ENCODE measurements at regions not wholly inside any gene's neighbourhood (a gene's known extent, or its start where the extent isn't known, plus 50 kb on each side); places are given as distances from the start of the nearest gene placed in this dataset.
"Not testable (repeated sequence)": the region's sequence is repeated elsewhere in the genome, so short reads cannot be mapped to it uniquely, and the experiment has no call there.

GRCh38 chr4:186368281-186368680 is 102.3 kb downstream of the F11 start:
- intact Hi-C loops (cut with DNase I, micrococcal nuclease) = no loop called here
- DNase-seq (no peak), ATAC-seq (no peak)

- DNase-seq (no peak), ATAC-seq (no peak)
- intact Hi-C loops (cut with DNase I, micrococcal nuclease) = no loop called here
Observed at GRCh38 chr4:186366326-186366725, 100.3 kb downstream of the F11 start.

GRCh38 chr4:186363038-186363437 is 97.0 kb downstream of the F11 start:
- intact Hi-C loops (cut with DNase I, micrococcal nuclease); ATAC-seq: not testable (repeated sequence)
- DNase-seq = peak in 1 of 2 donors; percentile 10

- intact Hi-C loops (cut with DNase I, micrococcal nuclease) = no loop called here
- ATAC-seq (no peak), DNase-seq (no peak)
Observed at GRCh38 chr4:186360551-186360950, 94.6 kb downstream of the F11 start.

- no peak for DNase-seq
- ATAC-seq = no peak
- intact Hi-C loops (cut with DNase I, micrococcal nuclease) = no loop called here
Observed at GRCh38 chr4:186351668-186352194, 85.7 kb downstream of the F11 start.

GRCh38 chr4:186348433-186348832 is 82.4 kb downstream of the F11 start:
- no peak for DNase-seq
- intact Hi-C loops (cut with DNase I, micrococcal nuclease) = no loop called here
- ATAC-seq = no peak

GRCh38 chr4:186347743-186348142 is 81.8 kb downstream of the F11 start:
- intact Hi-C loops (cut with DNase I, micrococcal nuclease) = no loop called here
- ATAC-seq = no peak
- no peak for DNase-seq

GRCh38 chr4:186345184-186345583 is 79.2 kb downstream of the F11 start:
- DNase-seq (no peak), ATAC-seq (peak; percentile 62)
- intact Hi-C loops (cut with DNase I, micrococcal nuclease) = no loop called here

GRCh38 chr4:186342582-186342981 is 76.6 kb downstream of the F11 start:
- intact Hi-C loops (cut with DNase I, micrococcal nuclease) = no loop called here
- DNase-seq (no peak), ATAC-seq (no peak)

- DNase-seq (no peak), ATAC-seq (no peak)
- intact Hi-C loops (cut with DNase I, micrococcal nuclease) = no loop called here
Observed at GRCh38 chr4:186341655-186342054, 75.7 kb downstream of the F11 start.
